Left lung (tissue), 4 donors: ENCODE measurements at regions not wholly inside any gene's neighbourhood (a gene's known extent, or its start where the extent isn't known, plus 50 kb on each side); places are given as distances from the start of the nearest gene placed in this dataset.
"Not testable (repeated sequence)": the region's sequence is repeated elsewhere in the genome, so short reads cannot be mapped to it uniquely, and the experiment has no call there.

Experiments
- ATAC-seq: fragments of 200-7000 bp; cut with Tn5 transposase; one replicate; pipeline ENCODE4 v1.9.1; 2020; ENCODE audit warnings: moderate library complexity
- DNase-seq, 4 donors: peaks; one replicate each; pipeline ENCODE4 v3.0.0-alpha.2; 2013 to 2020
- H3K27ac ChIP-seq, 2 donors: fragments of 200-600 bp; sonication (generic) in 1 of 2; one replicate each; pipeline versions ENCODE4 v1.5.0 to v1.8.0; 2020 to 2021
- H3K27me3 ChIP-seq, 2 donors: fragments of 200-600 bp; sonication (generic) in 1 of 2; one replicate each; pipeline versions ENCODE4 v1.5.0 to v1.8.0; 2020 to 2021
- H3K36me3 ChIP-seq, 2 donors: fragments of 200-600 bp; sonication (generic) in 1 of 2; one replicate each; pipeline versions ENCODE4 v1.5.0 to v1.8.0; 2020 to 2021
- H3K4me1 ChIP-seq, 2 donors: fragments of 200-600 bp; one replicate each; pipeline ENCODE4 v1.8.0; 2021
- H3K4me3 ChIP-seq, 2 donors: fragments of 200-600 bp; sonication (generic) in 1 of 2; one replicate each; pipeline versions ENCODE4 v1.5.0 to v1.8.0; 2020 to 2021; ENCODE audit warnings: mild to moderate bottlenecking in 1 of 2
- H3K9me3 ChIP-seq, 2 donors: fragments of 200-600 bp; sonication (generic) in 1 of 2; one replicate each; pipeline versions ENCODE4 v1.5.0 to v1.8.0; 2020 to 2021
- intact Hi-C, 2 donors: fragments of 100-400 bp; cut with DNase I; formaldehyde crosslinking; loops; one replicate each; pipeline versions ENCODE4 v1.11.2 to v1.14.2; 2022
- TF ChIP-seq, protein P1 (sequence below), 2 donors: fragments of 200-600 bp; sonication (generic) in 1 of 2; IDR thresholded peaks; one replicate each; pipeline versions ENCODE4 v1.5.0 to v1.8.0; 2021; ENCODE audit warnings: antibody characterized with exemption in 2 of 2
- donor health status: DM: no; HTN: yes; CAD: no.
- donor health status: DM: no; HTN: no; CAD: no.

DNA sequence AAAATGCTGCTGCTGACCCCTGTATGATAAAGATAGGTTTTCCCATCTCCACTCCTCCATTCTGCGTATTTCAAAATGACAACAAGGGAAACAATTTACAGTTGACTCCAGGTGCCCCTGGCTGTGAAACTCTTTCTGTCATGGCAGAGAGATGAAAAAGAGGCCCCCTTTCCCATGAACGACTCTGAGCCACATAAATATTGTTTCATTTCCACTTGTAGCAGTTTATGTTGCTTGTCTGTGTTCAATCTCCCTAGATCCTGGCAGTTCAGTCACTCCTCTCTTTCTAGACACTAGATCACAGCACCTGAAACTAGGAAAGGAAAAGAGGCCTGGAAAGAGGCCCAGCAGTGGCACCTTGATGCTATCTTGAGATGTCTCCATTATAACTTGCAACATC, 121.0 kb upstream of the ZNF521 start:
- TF ChIP-seq, protein P1, sequence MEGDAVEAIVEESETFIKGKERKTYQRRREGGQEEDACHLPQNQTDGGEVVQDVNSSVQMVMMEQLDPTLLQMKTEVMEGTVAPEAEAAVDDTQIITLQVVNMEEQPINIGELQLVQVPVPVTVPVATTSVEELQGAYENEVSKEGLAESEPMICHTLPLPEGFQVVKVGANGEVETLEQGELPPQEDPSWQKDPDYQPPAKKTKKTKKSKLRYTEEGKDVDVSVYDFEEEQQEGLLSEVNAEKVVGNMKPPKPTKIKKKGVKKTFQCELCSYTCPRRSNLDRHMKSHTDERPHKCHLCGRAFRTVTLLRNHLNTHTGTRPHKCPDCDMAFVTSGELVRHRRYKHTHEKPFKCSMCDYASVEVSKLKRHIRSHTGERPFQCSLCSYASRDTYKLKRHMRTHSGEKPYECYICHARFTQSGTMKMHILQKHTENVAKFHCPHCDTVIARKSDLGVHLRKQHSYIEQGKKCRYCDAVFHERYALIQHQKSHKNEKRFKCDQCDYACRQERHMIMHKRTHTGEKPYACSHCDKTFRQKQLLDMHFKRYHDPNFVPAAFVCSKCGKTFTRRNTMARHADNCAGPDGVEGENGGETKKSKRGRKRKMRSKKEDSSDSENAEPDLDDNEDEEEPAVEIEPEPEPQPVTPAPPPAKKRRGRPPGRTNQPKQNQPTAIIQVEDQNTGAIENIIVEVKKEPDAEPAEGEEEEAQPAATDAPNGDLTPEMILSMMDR (IDR thresholded peaks at IDR 0.05) = no peak
- Histone ChIP-seq H3K27ac (no peak overlapping the region), H3K27me3 (no peaks in the 10 kb centered on the region), H3K4me3 (no peak overlapping the region), H3K4me1 (no peaks in the 10 kb centered on the region), H3K36me3 (no peaks in the 10 kb centered on the region), H3K9me3 (peaks cover 0 to 6% of the 10 kb centered on the region in 2 donors)
- DNase-seq (no peak), ATAC-seq (no peak)
- intact Hi-C loops = no loop called here

DNA sequence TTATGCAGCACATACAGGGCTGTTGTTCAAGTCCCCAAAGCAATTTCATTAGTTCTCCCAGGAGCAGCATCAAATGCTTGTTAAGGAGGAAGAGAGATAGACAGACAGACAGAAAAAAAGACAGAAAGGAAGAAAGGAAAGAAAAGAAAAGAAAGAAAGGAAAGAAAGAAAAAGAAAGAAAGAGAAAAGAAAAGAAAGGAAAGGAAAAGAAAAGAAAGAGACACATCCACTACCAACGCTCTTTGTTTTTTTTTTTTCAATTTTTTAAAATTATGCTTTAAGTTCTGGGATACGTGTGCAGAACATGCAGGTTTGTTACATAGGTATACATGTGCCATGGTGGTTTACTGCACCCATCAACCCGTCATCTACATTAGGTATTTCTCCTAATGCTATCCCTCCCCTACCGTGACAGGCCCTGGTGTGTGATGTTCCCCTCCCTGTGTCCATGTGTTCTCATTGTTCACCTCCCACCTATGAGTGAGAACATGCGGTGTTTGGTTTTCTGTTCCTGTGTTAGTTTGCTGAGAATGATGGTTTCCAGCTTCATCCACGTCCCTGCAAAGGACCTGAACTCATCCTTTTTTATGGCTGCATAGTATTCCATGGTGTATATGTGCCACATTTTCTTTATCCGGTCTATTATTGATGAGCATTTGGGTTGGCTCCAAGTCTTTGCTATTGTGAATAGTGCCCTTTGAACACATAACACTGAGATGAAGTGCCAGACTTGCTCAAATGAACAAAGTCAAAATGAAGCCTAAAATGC, 119.0 kb upstream of the ZNF521 start:
- H3K27ac ChIP-seq, ATAC-seq, DNase-seq, H3K4me3 ChIP-seq, intact Hi-C loops, H3K27me3 ChIP-seq, H3K9me3 ChIP-seq, H3K4me1 ChIP-seq, H3K36me3 ChIP-seq: not testable (repeated sequence)

DNA sequence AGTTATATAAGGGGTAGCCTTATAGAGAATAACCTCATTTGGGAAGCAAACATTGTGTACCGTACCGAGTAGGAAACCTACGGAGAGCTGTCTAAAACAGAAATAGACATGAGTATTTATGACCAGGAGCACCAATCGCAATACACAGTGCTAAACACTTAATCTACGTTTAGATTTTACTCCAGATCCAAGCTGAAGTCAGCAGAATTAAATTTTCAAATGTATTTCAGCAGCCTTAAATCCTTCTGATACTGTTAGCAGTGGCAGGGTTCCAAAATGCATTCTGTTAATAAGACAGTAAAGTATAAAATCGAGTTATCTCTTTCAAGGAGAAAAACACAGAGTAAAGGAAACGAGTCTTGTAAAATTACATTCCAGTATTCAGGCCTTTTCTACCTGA, 118.1 kb upstream of the ZNF521 start:
- H3K27me3 ChIP-seq = no peaks in the 10 kb centered on the region
- TF ChIP-seq, protein P1 (IDR thresholded peaks at IDR 0.05) = no peak
- no peaks in the 10 kb centered on the region for H3K4me1 ChIP-seq
- DNase-seq (no peak), ATAC-seq (no peak)
- H3K4me3 ChIP-seq = no peak overlapping the region
- intact Hi-C loops = no loop called here
- no peak overlapping the region for H3K27ac ChIP-seq
- no peaks in the 10 kb centered on the region for H3K36me3 ChIP-seq
- H3K9me3 ChIP-seq = no peaks in the 10 kb centered on the region

DNA sequence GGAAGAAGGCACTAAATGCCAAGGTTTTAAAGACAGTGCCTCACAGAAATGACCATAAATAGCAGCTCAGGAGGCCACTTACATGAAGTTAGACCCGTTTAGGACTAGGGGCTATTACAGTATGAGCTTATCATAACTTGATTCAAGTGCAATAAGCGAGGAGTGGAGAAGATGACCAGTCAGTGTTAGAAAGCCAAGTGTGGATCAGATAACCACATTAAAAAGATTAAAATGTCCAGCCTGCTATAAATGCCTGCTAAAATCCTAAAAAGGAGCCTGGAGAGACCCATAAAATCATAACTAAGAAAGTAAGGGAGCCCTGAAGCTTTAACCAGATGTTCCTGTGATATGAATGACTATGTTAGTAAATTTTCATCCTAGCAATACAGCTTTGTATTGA, 117.5 kb upstream of the ZNF521 start:
- no peaks in the 10 kb centered on the region for H3K4me1 ChIP-seq
- H3K4me3 ChIP-seq = no peak overlapping the region
- intact Hi-C loops = no loop called here
- H3K27me3 ChIP-seq = no peaks in the 10 kb centered on the region
- no peaks in the 10 kb centered on the region for H3K9me3 ChIP-seq
- H3K27ac ChIP-seq = no peak overlapping the region
- TF ChIP-seq, protein P1 (IDR thresholded peaks at IDR 0.05) = no peak
- no peaks in the 10 kb centered on the region for H3K36me3 ChIP-seq
- no peak for DNase-seq
- ATAC-seq = no peak

DNA sequence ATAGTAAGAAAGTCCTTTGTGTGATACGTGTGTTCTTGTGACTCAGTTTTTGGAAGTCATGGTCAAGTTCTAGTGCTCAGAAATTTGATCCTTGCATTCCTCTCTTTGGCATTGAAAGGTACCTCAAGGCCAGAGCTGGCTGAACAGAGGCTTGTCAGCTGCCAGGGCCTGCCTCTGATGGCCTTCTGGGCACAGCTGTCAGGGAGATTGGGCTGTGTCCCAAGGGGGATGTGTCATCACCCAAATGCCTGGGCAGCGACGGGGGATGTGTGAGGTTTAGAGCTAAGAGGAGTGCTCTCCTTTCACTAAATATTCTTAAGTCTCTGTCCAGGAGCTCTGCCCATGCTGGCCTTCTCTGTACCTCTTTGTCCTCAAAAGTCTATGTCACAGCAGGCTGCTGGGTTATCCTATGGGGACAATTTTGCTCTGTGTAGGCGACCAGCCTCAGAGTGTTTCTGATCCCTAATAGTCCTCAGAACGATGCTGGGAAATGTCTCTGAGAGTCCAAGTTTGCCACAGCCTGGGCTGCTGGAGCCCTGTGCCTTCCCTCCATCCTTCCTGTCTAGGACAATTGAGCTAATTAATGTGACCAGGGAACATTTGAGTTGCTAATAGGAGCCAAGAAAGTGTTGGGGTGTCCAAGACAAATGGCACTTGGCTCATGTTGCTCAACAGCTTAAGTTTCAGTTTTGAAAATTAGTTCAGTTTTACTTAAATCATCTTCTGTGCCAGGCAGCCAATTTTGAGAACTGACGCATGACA, 115.4 kb upstream of the ZNF521 start:
- no peak for DNase-seq
- Histone ChIP-seq H3K9me3 (no peaks in the 10 kb centered on the region), H3K27ac (no peak overlapping the region), H3K4me1 (no peaks in the 10 kb centered on the region), H3K4me3 (no peak overlapping the region), H3K27me3 (no peaks in the 10 kb centered on the region), H3K36me3 (no peaks in the 10 kb centered on the region)
- TF ChIP-seq, protein P1 (IDR thresholded peaks at IDR 0.05) = no peak
- ATAC-seq = no peak
- intact Hi-C loops = no loop called here
